HG03175 (cell line): ENCODE measurements at regions not wholly inside any gene's neighbourhood (a gene's known extent, or its start where the extent isn't known, plus 50 kb on each side); places are given as distances from the start of the nearest gene placed in this dataset.

Experiments used
- ATAC-seq: cut with Tn5 transposase; IDR thresholded peaks from one replicate; pipeline ENCODE4 v1.9.1; 2021; ENCODE audit warnings: mild to moderate bottlenecking, moderate library complexity; ENCODE audit not compliant: unreplicated experiment

DNA sequence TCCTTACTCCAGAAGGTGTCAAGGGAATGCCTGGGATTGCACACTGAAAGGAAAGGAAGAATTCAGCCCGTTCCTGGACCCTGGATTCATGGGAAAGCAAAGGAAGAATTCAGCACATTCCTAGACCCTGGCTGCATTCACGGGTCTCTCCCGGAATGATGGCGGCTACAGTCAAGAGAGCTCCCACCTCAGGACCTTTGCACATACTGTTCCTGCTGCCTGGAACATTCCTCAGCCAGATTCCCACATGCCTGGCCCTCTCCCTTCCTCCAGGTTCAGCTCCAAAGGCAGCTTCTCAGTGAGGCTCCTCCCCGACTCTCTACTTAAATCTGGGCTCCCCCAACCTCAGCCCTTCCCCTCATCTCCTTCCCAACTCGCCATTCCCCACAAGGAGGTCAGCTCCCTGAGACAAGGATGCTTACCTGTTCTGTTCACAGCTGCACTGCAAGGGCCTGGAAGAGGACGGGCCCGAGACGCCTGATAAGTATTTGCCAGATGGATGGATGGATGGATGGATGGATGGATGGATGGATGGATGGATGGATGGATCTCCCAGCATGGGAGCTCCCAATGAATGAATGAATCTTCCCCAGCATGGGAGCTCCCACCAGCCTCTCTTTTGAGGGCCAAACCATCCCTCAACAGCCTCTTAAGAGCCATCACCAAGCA, 77.4 kb downstream of the NCOR2 start:
- ATAC-seq = no peak

DNA sequence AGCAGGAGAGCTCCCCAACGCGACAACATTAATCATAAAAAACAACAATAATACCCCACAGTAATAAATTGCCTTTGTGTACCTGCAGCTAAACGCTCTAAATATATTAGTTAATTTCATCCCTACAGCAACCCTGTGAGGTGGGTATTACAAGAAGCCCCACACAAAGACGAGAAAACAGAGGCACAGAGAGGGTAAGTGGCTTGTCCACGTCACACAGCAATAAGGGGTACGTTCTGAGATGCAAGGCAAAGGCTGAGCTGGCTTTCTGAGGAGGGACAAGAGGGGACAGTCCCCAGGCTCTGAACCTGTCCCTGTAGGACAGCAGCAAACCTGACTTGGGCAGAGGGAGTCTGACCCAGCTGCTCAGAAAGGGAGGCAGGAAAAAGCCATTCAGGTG, 78.2 kb downstream of the NCOR2 start:
- no peak for ATAC-seq

DNA sequence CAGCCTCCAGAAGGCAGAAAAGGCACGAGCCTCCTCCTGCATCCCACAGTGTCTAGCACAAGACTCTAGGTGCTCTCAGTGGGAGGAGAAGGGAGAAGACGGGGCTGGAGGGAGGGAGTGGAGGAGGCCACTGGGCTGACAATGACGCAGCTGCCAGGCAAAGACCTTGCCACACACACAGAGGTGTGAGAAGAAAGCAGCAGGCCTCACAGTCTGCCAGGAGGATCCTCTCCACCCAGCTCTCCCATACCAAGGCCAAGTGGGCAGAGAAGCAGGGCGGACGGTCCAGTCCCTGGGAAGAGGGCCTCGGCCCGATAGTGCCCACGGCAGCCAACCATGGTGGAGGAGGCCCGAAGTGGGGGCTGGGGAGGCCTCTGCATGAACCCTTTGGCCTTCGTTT, 78.9 kb downstream of the NCOR2 start:
- no peak for ATAC-seq

DNA sequence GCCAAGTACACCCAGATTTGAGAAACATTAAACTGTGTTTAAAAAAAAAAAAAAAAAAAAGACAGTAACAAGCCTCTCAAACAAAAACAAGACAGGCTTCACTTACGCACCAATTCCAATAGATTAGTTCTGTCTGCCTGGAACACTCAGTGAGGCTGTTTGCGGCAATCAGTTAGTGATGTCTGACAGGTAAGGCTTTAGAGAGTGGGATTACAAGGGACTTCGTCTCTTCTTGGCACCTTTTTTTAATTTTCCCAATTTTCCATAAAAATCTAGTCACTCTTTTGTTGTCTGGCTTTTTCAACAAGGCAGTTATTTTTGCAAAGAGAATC, 79.6 kb downstream of the NCOR2 start:
- no peak for ATAC-seq

DNA sequence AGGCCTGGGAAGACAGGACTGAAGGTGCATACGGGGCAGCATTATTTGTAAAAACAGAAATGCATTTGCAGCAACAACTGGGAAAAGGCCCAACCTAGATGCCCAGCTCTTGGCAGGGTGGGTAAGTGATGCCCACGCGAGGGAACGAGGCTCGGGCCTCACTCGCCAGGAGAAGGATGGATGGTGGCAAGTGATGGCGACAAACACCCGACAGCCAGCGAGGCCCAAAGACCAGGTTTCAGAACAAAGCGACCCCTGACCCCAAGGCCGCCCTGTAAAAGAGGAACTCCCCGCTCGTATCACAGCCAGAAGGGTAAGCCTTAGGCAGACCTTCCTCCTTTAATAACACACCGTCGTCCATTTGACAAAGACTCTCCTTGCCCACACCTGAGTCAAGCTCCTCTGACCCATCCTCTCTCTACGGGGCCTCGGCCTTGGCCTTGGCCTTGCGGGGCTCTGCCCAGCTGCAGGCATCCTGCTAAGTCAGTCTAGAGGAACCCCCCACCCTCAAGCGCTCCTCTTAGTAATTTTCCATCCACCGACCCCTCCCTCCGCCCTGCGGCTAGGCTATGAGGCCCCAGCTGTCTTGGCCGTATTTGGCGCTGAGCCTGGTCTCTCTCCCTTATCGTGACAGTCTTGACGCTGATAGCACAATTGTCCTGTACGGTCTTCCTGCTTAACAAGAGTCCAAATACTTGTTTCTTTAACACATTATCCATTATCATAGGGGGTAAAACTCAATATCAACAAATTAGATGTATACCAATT, 80.2 kb downstream of the NCOR2 start:
- ATAC-seq = no peak

DNA sequence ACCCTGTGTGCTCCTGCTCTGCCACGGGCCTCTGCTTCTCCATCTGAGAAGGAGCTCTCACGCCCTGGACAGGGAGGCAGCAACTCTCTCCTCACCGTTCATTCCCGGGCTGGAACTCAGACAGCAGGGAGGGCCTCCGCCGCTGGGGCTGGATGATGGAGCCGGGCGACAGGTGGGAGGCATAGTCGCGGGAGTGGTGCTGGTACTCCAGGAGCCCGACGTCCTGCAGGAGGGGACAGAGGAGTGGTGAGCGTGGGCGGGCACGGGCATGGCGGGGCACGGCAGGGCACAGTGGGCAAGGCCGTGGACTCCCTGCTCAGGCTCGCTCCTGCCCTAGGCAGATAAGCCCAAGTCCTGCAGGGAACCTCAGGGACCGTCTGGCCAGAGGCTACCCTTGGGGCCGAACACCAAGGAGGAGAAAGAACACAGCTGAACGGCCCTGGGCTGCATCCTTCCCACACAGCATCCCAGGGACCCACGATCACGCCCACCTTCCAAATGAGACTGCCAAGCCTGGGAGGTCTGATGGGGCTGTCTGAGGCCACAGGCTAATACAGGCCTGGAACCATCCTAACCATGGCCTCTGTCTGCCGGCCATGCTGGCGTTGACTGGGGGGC, 81.0 kb downstream of the NCOR2 start:
- ATAC-seq = no peak

DNA sequence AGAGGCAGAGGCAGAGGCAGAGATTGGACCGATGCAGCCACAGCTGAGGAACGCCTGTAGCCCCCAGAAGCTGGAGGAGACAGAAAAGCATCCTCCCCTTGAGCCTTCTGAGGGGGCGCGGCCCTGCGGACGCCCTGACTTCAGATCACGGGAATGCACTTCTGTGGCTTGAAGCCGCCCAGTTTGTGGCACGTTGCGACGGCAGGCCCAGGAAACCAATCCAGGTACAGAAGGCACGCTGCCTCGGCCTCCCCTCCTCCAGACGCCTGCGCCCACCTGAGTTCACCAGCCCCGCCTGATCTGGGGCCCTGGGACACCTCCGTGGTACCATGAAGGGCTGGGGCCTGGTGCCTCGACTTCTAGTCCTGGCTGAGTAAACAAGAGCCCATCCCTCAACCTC, 82.0 kb downstream of the NCOR2 start:
- ATAC-seq = no peak

DNA sequence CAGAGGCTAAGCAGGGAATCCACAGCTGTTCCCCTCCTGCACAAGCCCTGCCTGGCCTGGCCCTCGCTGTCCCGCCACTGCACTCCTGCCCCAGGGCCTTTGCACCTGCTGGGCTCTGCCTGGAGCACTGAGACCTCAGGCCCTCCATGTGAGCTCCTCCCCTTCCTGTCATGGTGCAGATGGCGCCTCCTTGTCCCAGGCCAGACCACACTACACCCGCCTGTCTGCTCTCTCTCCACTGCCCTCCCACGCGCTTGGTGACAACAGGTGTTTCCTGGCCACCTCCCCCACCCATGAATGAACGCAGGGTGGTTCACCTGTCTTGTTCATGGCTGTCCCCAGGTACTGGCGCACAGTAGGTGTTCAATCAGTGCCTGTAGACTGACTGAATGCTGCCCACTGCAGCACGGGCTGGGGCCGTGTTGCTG, 82.9 kb downstream of the NCOR2 start:
- ATAC-seq = no peak

DNA sequence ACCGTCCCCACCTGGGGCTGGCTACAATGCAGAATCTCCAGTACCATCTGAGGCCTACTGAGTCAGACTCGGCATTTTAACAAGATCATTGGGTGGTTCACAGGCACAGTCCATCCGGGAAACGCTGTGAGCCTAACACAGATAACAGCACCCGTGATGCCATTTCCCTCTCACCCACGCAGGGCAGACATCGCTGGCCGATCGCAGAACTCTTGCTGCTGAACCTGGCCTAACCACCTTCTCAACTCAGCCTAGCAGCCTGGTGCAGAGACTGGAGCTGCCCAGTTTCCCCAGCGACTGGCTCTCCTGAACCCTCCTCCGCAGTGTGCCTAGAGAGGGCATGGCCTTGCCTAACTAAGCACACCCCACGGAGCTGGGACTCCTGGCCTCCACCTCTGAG, 83.3 kb downstream of the NCOR2 start:
- no peak for ATAC-seq

DNA sequence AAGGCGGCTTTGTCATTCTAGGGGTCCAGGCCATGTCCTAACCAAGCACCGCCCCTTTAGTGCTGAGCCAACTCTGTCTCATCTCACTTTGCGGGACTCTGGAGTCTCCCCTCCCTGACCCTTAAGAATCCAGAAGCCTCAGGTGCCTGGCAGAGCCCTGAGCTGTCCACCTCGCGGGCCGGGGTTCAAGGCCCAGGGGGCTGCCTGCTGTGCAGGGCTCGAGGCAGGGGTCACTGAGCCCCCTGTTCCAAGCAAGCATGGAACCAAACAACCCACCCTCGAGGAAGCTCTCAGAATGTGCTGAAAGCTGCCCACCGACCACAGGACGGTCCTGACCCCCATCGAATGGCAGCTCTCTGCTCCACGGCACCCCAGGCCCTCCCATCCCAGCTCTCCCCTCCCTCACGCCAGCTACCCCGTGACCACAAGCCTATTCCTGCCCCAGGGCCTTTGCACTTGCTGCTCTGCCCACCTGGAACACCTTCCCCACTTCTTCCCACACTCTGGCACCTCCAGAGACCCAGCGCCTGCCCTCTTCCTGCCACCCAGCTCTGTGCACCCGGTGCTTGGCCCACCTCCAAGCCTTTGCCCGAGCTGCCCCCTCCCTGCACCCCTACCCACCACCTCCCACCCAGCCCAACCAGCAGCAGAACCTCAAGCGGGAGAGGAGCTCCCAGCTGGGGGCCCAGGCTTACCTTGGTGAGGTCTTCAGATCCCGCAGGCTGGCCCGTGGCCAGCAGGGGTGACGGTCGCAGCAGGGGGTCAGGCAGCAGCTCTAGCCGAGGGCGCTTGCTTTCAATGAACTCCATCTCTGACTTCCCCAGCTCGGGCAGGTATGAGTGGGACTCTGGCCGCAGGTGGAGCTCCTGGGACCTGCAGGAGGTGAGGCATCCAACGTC, 84.3 kb downstream of the NCOR2 start:
- no peak for ATAC-seq

DNA sequence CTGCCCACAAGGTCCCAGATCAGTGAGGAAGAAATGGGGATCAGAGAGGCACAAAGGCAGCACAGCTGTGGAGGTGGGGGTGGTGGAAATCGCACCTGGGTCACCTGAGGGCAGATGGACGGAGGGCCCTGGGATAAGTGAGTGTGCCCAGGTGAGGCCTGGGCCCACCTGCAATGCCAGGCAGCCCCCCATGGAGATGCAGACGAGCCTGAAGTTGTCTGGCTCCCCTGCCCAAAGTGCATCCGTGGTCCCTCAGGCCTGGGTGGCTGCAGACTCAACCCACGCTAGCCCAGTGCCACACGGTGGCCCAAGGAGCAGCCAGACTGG, 84.9 kb downstream of the NCOR2 start:
- ATAC-seq = no peak

DNA sequence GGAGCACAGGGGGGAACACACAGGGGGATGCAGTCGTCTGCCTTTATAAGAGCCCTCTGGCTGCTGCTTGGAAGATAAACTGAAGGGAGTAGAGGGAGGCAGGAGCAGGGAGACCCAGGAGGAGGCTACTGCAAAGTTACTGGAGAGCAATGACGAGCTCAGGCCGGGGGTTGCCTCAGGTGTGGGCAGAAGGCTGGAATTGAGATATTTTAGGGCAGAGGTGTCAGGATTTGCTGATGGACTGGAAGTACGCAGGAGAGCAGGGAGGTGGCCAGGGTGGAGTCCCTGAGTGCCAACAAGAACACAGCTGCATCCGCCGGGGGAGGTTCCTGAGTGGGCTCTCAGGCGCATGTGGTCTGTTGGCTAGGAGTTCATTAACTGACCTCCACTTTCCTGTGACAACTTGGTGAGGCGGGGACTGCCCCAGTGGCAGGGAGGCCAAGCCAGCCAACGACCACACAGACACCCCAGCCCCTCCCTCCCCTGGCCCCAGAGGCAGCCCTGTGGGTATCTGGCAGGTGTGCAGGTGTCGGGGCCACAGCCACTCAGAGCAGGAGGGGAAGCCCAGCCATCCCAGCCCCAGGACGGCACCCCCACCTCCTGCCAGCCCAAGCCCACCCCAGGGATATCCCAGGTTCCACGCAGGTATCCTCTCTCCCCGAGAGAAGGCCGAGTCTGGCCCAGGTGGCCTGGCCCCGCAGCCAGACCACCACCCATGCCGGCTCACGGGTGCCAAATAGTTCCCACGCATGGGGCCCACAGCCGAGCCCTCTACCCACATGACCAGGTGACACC, 85.4 kb downstream of the NCOR2 start:
- ATAC-seq = no peak

DNA sequence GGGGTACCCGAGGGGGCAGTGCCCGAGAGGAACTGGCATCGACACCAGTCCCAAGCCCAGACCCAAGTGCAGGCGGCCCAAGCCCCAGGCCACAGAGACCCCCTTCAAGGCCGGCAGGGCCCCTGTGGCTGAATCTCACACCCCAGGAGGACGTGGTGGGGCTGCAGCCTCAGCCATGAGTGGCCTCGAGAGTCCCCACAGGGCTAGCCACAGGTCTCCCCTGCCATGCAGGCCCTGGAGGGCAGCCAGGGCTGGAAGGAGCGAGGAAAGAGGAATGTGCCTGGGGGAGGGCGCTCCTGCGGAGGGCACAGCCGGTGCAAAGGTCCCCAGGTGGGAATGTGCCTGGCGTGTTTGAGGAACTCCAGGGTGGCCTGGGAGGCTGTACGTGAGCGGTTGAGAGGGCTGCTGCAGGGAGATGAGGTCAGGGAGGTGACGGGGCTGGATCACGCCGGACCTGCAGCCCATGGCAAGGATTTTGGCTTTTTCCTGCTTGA, 86.1 kb downstream of the NCOR2 start:
- ATAC-seq = no peak

DNA sequence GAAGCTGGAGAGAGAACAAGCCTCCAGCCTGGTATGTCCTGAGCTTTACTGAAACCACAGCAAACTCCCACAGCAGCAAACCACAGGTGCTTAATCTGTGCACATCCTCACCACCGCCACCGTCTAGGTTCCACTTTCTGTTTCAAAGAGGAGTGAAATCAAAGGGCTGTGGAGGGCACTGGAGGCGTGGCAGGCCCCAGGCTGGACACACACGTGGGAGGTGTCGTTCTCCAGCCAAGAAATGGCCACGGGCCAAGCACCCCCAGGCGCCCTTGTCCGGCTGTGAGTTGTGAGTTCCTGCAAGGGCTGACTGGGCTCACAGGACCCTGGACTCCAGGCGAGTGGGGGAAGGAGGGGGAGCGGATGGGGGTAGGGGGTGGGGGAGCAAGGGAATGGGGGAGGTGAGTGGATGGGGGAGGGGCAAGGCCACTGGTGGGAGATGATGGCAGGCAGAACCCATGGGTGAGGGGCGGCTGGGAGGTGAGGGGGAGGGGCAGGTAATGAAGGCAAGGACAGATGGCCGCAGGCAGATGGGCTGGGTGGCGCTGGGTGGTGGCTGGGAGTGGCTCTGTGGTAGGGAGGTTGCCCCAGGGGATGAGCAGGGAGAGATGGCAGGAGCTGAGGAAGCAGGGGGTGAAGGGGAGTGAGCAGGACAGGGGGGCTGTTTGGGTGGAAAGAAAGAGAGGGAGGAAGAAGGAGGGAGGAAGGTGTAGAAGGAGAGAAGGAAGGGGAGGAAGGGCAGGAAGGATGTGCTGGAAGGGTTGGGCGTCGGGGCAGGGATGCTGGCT, 86.7 kb downstream of the NCOR2 start:
- peak; percentile 79 for ATAC-seq

DNA sequence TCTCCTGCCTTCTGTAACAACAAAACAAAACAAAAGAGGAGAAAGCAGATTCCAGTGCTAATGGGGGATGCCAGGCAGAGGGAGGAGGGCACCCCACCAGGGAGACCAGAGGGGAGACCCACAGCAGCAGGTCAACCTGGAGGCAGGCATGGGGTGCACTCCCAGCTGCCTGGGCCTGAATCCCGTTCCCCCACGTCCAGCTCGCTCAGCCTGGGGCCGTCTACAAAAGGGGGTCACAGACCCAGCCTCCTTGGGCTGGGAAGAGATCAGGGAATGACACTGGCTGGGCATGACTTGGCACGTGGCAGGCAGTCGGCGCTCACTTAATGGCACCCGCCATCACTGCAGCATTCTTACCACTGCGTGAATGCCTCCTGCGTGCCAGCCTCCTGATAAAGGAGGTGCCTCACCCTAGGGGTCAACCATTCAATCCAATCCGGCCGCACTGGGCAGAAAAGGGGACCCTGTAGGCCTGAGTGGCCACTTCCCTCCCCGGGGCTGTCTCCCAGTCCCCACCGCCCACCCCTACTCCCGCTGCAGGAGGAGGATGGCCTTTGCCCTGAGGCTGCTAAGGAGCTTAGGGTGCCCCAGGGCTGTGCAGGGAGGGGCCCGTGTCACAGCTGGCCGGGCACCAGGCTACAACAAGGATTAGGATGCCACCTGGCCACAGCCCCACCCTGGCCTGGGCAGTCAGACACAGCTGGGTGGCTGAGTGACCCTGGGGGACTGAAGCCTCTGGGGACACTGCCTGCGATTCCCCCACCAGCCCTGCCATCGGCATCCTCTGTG, 87.5 kb downstream of the NCOR2 start:
- ATAC-seq = no peak

DNA sequence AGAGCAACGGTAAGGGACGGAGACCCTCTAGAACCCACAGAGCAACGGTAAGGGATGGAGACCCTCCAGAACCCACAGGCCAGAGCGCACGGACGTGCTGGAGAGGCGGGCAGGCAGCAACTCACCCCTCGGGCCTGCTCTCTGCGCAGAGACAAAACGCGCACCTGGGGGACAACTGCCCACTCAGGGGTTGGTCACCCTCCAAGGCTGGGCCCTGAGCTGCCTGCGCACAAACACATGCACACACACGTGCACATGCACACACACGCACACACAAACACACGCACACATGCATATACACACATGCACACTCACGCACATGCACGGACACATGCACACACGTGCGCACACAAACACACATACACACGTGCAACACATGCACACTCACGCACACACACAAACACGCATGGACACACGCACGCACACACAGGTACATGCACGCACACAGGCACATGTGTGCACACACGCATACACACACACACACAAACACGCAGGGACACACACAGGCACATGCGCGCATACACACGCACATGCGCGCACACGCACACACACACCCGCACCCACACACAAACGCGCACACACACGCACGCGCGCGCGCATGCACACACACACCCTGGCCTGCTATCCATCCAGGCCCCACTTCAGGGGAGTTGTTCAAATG, 88.3 kb downstream of the NCOR2 start:
- no peak for ATAC-seq

DNA sequence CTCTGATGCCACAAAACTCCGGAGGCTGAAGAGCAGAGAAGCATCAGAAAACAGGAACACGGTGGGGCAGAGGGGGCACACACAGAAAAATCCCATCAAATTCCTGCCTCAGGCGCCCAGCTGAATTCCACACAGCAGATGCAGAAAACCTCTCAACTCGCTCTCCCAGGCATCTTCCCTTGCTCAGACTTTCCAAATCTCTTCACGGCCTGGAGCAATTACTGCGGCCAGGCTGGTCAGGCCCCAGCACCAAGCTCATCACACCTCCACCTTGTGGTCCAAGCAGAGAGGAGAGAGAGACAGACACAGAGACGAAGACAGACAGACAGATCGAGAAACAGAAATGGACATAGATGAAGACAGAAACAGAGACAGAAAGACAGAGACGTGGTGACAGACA, 89.0 kb downstream of the NCOR2 start:
- no peak for ATAC-seq

DNA sequence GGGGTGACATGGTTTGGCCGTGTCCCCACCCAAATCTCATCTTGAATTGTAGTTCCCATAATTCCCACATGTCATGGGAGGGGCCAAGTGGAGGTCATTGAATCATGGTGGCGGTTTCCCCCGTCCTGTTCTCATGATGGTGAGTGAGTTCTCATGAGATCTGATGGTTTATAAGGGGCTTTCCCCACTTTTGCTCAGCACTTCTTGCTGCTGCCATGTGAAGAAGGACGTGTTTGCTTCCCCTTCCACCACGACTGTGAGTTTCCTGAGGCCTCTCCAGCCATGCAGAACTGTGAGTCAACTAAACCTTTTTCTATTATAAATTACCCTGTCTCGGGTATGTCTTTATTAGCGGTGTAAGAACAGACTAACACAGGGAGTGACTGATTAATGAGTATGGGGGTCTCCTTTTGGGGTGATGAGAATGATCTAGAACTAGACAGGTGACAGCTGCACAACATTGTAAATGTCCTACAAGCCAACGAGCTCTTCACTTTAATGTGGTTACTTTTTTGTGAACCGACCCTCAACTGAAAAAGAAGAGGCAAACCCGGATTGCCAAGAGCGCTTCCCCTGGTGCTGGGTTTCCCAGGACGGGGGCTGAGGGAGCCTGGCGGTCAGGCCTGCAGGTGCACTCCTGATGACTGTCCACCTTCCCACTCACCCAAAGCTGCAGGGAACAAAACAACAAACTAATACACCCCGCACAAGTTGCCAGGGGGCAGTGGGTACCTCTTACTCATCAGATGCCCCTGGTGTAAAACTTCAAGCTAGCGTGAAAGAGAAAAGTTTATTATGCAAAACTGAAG, 90.1 kb downstream of the NCOR2 start:
- ATAC-seq = no peak
